RWPE2 (cell line): ENCODE measurements at regions not wholly inside any gene's neighbourhood (a gene's known extent, or its start where the extent isn't known, plus 50 kb on each side); places are given as distances from the start of the nearest gene placed in this dataset.

Experiments used
- ATAC-seq: fragments of 200-7000 bp; cut with Tn5 transposase; 3 replicates; pipeline ENCODE4 v1.9.1; 2021; ENCODE audit warnings: low read depth
- DNase-seq: peaks from one replicate; pipeline ENCODE4 v3.0.0-alpha.2; 2020; ENCODE audit warnings: low spot score
- H3K27ac ChIP-seq: fragments of 450-650 bp; 2 replicates; pipeline ENCODE4 v1.5.1; 2017; ENCODE audit warnings: mild to moderate bottlenecking; ENCODE audit not compliant: poor library complexity, severe bottlenecking
- H3K27me3 ChIP-seq: fragments of 250-450 bp; sonication (Bioruptor Pico); 2 replicates; pipeline ENCODE4 v1.5.1; 2021; ENCODE audit warnings: mild to moderate bottlenecking, moderate library complexity; ENCODE audit not compliant: insufficient read depth, poor library complexity, severe bottlenecking
- H3K36me3 ChIP-seq: fragments of 250-450 bp; sonication (Bioruptor Pico); 2 replicates; pipeline ENCODE4 v1.5.1; 2020; ENCODE audit warnings: low read depth, mild to moderate bottlenecking, moderate library complexity
- H3K4me1 ChIP-seq: fragments of 250-450 bp; sonication (Bioruptor Pico); 2 replicates; pipeline ENCODE4 v1.5.1; 2021; ENCODE audit warnings: mild to moderate bottlenecking, moderate library complexity; ENCODE audit not compliant: insufficient read depth, poor library complexity, severe bottlenecking
- H3K4me3 ChIP-seq: fragments of 250-450 bp; sonication (Bioruptor Pico); 2 replicates; pipeline ENCODE4 v1.5.1; 2021; ENCODE audit warnings: mild to moderate bottlenecking, moderate library complexity; ENCODE audit not compliant: severe bottlenecking
- H3K9me3 ChIP-seq: fragments of 250-450 bp; sonication (Bioruptor Pico); 2 replicates; pipeline ENCODE4 v1.5.1; 2021; ENCODE audit warnings: mild to moderate bottlenecking, moderate library complexity; ENCODE audit not compliant: severe bottlenecking
- TF ChIP-seq, protein P1 (sequence below): fragments of 450-650 bp; IDR thresholded peaks from one replicate; pipeline ENCODE4 v1.5.1; 2017; ENCODE audit warnings: mild to moderate bottlenecking, moderate library complexity; ENCODE audit not compliant: poor library complexity, severe bottlenecking

DNA sequence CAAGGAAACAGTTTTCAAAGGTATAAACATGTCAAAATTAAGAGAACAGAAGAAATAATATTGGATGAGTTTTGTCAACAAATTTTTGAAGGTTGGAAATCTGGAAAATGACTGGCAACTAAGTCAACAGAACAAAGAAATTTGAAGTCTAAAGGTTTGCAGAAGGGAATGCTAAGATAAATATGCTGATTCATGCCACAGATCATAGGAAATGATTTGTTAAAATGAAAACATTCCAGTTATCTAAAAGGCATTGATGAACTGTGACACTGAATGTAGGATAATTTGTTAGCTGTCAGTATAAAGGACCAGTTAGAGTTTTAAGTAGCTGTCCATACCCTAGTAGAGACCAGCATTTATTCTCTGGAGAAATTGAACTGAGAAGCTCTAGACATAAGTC lies 157.9 kb upstream of the CHRM3 start:
- ATAC-seq = no peak
- Histone ChIP-seq H3K27ac (no peak overlapping the region), H3K4me3 (no peak overlapping the region), H3K9me3 (no peaks in the 10 kb centered on the region), H3K36me3 (no peaks in the 10 kb centered on the region), H3K27me3 (no peaks in the 10 kb centered on the region), H3K4me1 (no peaks in the 10 kb centered on the region)
- TF ChIP-seq, protein P1, sequence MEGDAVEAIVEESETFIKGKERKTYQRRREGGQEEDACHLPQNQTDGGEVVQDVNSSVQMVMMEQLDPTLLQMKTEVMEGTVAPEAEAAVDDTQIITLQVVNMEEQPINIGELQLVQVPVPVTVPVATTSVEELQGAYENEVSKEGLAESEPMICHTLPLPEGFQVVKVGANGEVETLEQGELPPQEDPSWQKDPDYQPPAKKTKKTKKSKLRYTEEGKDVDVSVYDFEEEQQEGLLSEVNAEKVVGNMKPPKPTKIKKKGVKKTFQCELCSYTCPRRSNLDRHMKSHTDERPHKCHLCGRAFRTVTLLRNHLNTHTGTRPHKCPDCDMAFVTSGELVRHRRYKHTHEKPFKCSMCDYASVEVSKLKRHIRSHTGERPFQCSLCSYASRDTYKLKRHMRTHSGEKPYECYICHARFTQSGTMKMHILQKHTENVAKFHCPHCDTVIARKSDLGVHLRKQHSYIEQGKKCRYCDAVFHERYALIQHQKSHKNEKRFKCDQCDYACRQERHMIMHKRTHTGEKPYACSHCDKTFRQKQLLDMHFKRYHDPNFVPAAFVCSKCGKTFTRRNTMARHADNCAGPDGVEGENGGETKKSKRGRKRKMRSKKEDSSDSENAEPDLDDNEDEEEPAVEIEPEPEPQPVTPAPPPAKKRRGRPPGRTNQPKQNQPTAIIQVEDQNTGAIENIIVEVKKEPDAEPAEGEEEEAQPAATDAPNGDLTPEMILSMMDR = no peak
- DNase-seq = no peak

DNA sequence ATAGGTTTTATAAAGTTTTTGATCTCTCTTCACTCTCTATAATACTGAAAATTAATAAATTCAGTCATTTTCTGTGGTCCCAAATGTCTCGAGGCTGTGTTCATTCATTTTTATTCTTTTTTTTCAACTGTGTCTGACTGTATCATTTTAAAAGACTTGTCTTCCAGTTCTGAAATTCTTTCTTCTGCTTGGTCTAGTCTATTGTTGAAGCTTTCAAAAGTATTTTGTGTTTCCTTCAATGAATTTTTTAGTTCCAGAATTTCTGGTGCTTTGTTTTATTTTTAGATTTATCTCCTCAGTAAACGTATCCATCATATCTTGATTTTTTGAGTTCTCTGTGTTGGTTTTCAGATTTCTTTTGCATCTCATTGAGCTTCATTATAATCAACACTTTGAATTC lies 161.0 kb upstream of the CHRM3 start:
- ATAC-seq (no peak), DNase-seq (no peak)
- Histone ChIP-seq H3K9me3 (no peaks in the 10 kb centered on the region), H3K4me3 (no peak overlapping the region), H3K27me3 (no peaks in the 10 kb centered on the region), H3K27ac (no peak overlapping the region), H3K36me3 (no peaks in the 10 kb centered on the region), H3K4me1 (no peaks in the 10 kb centered on the region)
- TF ChIP-seq, protein P1 = no peak

DNA sequence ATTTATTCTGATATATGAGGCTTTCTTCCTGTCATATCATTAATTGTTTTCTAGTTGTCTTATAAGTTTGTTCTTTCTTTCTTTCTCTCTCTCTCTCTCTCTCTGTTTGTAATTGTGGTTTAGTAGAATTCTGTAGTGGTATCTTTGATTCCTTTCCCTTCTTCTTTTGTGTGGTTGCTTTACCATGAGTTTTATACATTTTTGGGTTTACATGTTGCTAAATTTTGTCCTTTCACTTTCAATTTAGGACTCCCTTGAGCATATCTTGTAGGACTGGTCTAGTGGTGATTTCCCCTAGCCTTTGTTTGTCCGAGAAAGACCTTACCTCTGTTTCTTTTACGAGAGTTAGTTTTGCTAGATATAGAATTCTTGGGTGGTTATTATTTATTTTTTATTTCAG lies 162.3 kb upstream of the CHRM3 start:
- Histone ChIP-seq H3K9me3 (no peaks in the 10 kb centered on the region), H3K27ac (no peak overlapping the region), H3K4me3 (no peak overlapping the region), H3K27me3 (no peaks in the 10 kb centered on the region), H3K4me1 (no peaks in the 10 kb centered on the region), H3K36me3 (no peaks in the 10 kb centered on the region)
- TF ChIP-seq, protein P1 = no peak
- ATAC-seq (no peak), DNase-seq (no peak)

DNA sequence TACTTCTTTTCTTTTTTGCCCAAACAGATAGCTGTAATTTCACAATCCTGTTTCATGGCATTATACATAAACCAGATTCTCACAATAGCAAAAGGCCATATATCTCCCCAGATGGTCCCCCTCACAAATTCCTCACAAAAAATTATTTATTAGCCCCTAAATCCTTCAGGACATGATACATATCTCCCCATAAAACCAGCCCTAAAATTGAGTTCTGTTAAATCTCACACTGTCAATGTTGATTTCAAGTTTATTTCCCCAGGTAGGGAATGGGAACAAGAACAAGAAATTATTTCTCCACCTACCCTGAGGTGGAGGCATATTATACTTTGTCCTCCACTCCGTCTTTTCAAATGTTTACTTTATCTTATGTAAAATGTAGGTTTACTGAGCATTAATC lies 163.4 kb upstream of the CHRM3 start:
- Histone ChIP-seq H3K27me3 (no peaks in the 10 kb centered on the region), H3K9me3 (no peaks in the 10 kb centered on the region)

DNA sequence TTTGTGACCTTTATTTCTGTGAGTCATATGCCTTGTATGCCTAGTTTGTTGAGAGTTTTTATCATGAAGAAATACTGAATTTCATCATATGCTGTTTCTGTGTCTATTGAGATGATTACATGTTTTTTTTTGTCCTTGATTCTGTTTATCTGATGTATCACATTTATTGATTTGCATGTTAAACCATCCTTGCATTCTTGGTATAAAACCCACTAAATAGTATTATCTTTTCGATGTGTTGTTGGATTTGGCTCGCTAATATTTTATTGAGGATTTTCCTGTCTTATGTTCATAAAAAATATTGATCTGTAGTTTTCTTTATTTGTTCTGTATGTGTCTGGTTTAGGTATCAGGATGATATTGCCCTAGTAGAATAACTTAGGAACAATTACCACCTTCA lies 164.7 kb upstream of the CHRM3 start:
- H3K9me3 ChIP-seq = no peaks in the 10 kb centered on the region
- TF ChIP-seq, protein P1 = no peak
- no peak for ATAC-seq

More for the DNA sequence above, 163.4 kb upstream of the CHRM3 start:
- TF ChIP-seq, protein P1 = no peak
- ATAC-seq (no peak), DNase-seq (no peak)
- no peaks in the 10 kb centered on the region for H3K4me1 ChIP-seq
- no peak overlapping the region for H3K27ac ChIP-seq
- H3K36me3 ChIP-seq = no peaks in the 10 kb centered on the region
- no peak overlapping the region for H3K4me3 ChIP-seq

More for the DNA sequence above, 164.7 kb upstream of the CHRM3 start:
- H3K4me1 ChIP-seq = no peaks in the 10 kb centered on the region
- DNase-seq = no peak
- H3K36me3 ChIP-seq = no peaks in the 10 kb centered on the region
- no peak overlapping the region for H3K27ac ChIP-seq
- no peak overlapping the region for H3K4me3 ChIP-seq
- no peaks in the 10 kb centered on the region for H3K27me3 ChIP-seq
